Uterus (tissue), 3 donors: ENCODE measurements at regions not wholly inside any gene's neighbourhood (a gene's known extent, or its start where the extent isn't known, plus 50 kb on each side); places are given as distances from the start of the nearest gene placed in this dataset.

Source experiments
- DNase-seq, 2 donors: peaks; one replicate each; pipeline ENCODE4 v3.0.0-alpha.2; 2019 to 2020
- H3K27ac ChIP-seq, 2 donors: fragments of 200-600 bp; sonication (generic); 1 replicate in 1 of 2; 2 replicates in 1 of 2; pipeline ENCODE4 v1.5.1; 2016 to 2018
- H3K27me3 ChIP-seq, 2 donors: fragments of 200-600 bp; sonication (generic); one replicate each; pipeline ENCODE4 v1.5.1; 2018 to 2019; ENCODE audit warnings: control low read depth in 1 of 2
- H3K36me3 ChIP-seq, 2 donors: fragments of 200-600 bp; sonication (generic); one replicate each; pipeline ENCODE4 v1.5.1; 2019; ENCODE audit warnings: control low read depth in 1 of 2
- H3K4me1 ChIP-seq, 2 donors: fragments of 200-600 bp; sonication (generic); one replicate each; pipeline ENCODE4 v1.5.1; 2018 to 2019; ENCODE audit warnings: control low read depth in 1 of 2
- H3K4me3 ChIP-seq, 2 donors: fragments of 200-600 bp; sonication (generic); 1 replicate in 1 of 2; 2 replicates in 1 of 2; pipeline ENCODE4 v1.5.1; 2018 to 2019; ENCODE audit warnings: mild to moderate bottlenecking in 1 of 2
- H3K9me3 ChIP-seq, 2 donors: fragments of 200-600 bp; sonication (generic); one replicate each; pipeline ENCODE4 v1.5.1; 2019; ENCODE audit warnings: control low read depth in 1 of 2
- CTCF ChIP-seq, 4 experiments: fragments of 200-600 bp in 2 of 4; fragments of 450-650 bp in 2 of 4; sonication (generic) in 2 of 4; IDR thresholded peaks; one replicate each; pipeline ENCODE4 v1.5.1; 2016 to 2019; ENCODE audit warnings: antibody characterized with exemption in 4 of 4, mild to moderate bottlenecking in 2 of 4, moderate library complexity in 1 of 4
- POLR2A ChIP-seq, 2 donors: fragments of 450-650 bp; IDR thresholded peaks; one replicate each; pipeline ENCODE4 v1.6.1; 2016; ENCODE audit warnings: antibody characterized with exemption in 2 of 2, mild to moderate bottlenecking in 1 of 2, moderate library complexity in 1 of 2
- intact Hi-C: fragments of 100-400 bp; cut with DNase I; formaldehyde crosslinking; loops from one replicate; pipeline ENCODE4 v1.15.1; 2023; ENCODE audit warnings: low total_unique reads
- donor health status: DM: yes; HTN: yes; CAD: no.

- Histone ChIP-seq H3K27ac (no peak overlapping the region), H3K27me3 (no peaks in the 10 kb centered on the region), H3K4me3 (no peak overlapping the region), H3K4me1 (no peaks in the 10 kb centered on the region), H3K9me3 (no peaks in the 10 kb centered on the region), H3K36me3 (no peaks in the 10 kb centered on the region)
- intact Hi-C loops = no loop called here
- no peak for DNase-seq
- TF ChIP-seq CTCF (IDR thresholded peaks at IDR 0.05) (no peak), POLR2A (IDR thresholded peaks at IDR 0.05) (no peak)
Observed at GRCh38 chr22:49629261-49629570, 198.5 kb downstream of the BRD1 start.

DNA sequence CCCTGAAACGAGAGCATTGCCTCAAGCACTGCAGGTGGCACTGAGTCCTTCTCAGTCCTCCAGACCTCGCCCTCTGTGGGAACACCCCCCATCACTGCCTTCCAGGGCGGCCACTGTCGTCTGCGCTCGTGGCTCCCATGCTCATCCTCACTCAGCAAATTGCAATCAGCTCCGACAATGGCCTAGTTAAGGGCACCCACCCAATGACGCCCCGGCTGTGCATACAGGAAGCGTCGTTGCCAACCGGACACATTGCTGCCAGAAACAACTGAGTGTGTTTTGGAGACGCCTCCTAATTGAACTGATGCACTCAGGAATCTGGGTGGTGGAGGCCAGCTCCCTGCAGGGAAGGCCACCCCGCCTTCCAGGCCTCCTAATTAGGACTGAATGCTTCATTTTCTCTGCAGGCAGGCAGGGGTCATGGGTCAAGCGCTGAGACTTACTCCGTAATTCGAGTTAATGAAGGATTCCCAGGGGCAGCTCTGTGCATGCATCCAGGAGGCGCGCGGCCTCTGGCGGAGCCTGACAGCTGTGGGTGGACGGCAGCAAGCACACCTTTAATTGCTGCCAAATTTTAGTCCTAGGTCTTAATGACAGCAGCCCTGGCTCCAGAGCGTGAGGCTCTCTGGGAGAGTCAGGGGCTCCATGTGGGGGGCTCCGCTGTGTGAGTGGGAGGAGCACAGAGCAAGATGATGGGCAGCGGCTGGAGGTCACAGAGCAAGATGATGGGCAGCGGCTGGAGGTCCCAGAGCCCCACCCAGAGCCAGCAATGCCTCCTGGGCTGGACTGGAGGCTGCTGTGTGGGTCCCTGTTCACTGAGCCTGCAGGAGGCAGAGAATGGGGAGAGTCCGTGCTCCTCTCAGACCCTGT is 199.0 kb downstream of the BRD1 start:
- Histone ChIP-seq H3K27ac (no peak overlapping the region), H3K4me1 (no peaks in the 10 kb centered on the region), H3K36me3 (no peaks in the 10 kb centered on the region), H3K9me3 (no peaks in the 10 kb centered on the region), H3K4me3 (no peak overlapping the region), H3K27me3 (no peaks in the 10 kb centered on the region)
- DNase-seq = no peak
- no peak for TF ChIP-seq CTCF (IDR thresholded peaks at IDR 0.05)
- TF ChIP-seq POLR2A (IDR thresholded peaks at IDR 0.05) = no peak
- intact Hi-C loops = no loop called here

DNA sequence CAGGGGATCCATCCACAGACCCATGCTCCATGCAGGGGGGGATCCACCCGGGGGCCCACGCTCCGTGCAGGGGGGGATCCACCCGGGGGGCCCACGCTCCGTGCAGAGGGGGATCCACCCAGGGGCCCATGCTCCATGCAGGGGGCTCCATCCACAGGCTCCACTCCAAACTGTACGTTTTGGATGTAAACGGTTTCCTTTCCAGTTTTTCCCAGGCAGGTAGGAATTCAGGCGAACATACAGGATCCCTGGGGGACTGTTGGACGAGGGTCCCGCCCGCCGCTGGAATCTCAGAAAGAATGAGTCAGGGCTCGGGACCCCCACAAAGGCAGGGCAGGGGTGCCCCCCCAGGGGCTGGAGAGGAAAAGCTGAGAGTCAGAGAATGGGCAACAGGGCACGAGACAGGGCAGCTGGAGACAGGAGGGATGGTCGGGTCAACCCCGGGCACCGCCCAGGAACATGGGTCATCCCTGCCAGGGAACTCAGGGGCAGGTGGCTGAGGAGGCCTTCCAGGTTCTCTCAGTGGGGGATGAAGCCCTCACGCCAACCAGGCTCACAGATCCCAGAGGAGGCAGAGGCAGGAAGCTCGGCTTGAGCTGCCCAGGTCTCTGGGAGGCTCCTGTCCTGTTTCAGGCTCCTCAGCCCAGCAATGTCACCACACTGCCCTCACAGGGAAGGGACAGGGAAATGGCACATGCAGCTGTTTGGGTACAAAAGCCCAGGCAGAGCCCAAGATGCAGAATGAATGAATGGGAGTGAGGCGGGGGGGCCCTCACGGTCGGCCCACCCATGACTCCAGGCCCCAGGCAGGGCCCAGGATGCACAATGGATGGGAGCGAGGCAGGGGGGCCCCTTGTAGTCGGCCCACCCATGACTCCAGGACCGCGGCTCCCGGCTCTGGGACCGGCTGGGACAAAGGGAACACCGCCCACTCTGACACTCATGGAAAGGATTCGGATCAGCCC is 200.2 kb downstream of the BRD1 start:
- no peaks in the 10 kb centered on the region for H3K9me3 ChIP-seq
- H3K27ac ChIP-seq = no peak overlapping the region
- intact Hi-C loops = no loop called here
- H3K27me3 ChIP-seq = no peaks in the 10 kb centered on the region
- H3K36me3 ChIP-seq = no peaks in the 10 kb centered on the region
- DNase-seq = no peak
- no peak for TF ChIP-seq POLR2A (IDR thresholded peaks at IDR 0.05)
- no peak for TF ChIP-seq CTCF (IDR thresholded peaks at IDR 0.05)
- no peaks in the 10 kb centered on the region for H3K4me1 ChIP-seq
- no peak overlapping the region for H3K4me3 ChIP-seq

- no peaks in the 10 kb centered on the region for H3K9me3 ChIP-seq
- intact Hi-C loops = no loop called here
- no peak for DNase-seq
- H3K4me3 ChIP-seq = no peak overlapping the region
- no peaks in the 10 kb centered on the region for H3K36me3 ChIP-seq
- no peaks in the 10 kb centered on the region for H3K27me3 ChIP-seq
- TF ChIP-seq POLR2A (IDR thresholded peaks at IDR 0.05) (no peak), CTCF (IDR thresholded peaks at IDR 0.05) (no peak)
- no peak overlapping the region for H3K27ac ChIP-seq
- no peaks in the 10 kb centered on the region for H3K4me1 ChIP-seq
Observed at GRCh38 chr22:49626361-49627216, 201.1 kb downstream of the BRD1 start.
